Dendritic cell treated with granulocyte-macrophage colony-stimulating factor and Interleukin-4, amounts not matched to agents 40 ng/mL and 50 ng/mL, for 4 days (primary cell): ENCODE measurements at regions not wholly inside any gene's neighbourhood (a gene's known extent, or its start where the extent isn't known, plus 50 kb on each side); places are given as distances from the start of the nearest gene placed in this dataset.
"Not testable (repeated sequence)": the region's sequence is repeated elsewhere in the genome, so short reads cannot be mapped to it uniquely, and the experiment has no call there.

Source experiments
- H3K27ac Mint-ChIP-seq: one replicate; pipeline ENCODE4 v1.8.0; 2022; ENCODE audit warnings: mild to moderate bottlenecking, mixed read lengths
- H3K27me3 Mint-ChIP-seq: one replicate; pipeline ENCODE4 v1.8.0; 2022; ENCODE audit warnings: mild to moderate bottlenecking, mixed read lengths
- H3K36me3 Mint-ChIP-seq: one replicate; pipeline ENCODE4 v1.8.0; 2022; ENCODE audit warnings: low read depth, mixed read lengths
- H3K4me1 Mint-ChIP-seq: one replicate; pipeline ENCODE4 v1.8.0; 2022; ENCODE audit warnings: low read depth, mixed read lengths
- H3K4me3 Mint-ChIP-seq: one replicate; pipeline ENCODE4 v1.8.0; 2022; ENCODE audit warnings: mild to moderate bottlenecking, moderate library complexity, mixed read lengths
- H3K9me3 Mint-ChIP-seq: one replicate; pipeline ENCODE4 v1.8.0; 2022; ENCODE audit warnings: mixed read lengths
- intact Hi-C: fragments of 100-400 bp; cut with micrococcal nuclease; formaldehyde crosslinking; loops from one replicate; pipeline ENCODE4 v1.15.0; 2022

DNA sequence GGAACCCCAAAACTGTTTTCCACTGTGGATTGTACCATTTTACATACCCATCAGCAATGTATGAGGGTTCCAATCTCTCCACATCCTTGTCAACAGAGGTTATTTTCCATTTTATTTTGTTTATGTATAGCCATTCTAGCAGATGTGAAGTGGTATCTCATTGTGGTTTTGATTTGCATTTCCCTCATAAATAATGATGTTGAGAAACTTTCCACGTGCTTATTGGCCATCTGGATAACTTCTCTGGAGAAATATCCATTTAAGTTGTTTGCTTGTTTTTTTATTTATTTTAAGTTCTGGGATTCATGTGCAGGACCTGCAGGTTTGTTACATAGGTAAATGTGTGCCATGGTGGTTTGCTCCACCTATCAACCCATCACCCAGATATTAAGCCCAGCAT lies 280.2 kb upstream of the USP25 start:
- H3K27ac Mint-ChIP-seq: no peak overlapping the region
- intact Hi-C loops: loop anchor here (10.0 kb wide), 1 partner anchor 385 kb away; the partner anchor contains the start of gene NRIP1
- H3K4me3 Mint-ChIP-seq: no peak overlapping the region
- H3K36me3 Mint-ChIP-seq: peaks cover 5% of the 10 kb centered on the region
- no peaks in the 10 kb centered on the region for H3K27me3 Mint-ChIP-seq
- H3K9me3 Mint-ChIP-seq: peaks cover 14% of the 10 kb centered on the region
- H3K4me1 Mint-ChIP-seq: peaks cover 16% of the 10 kb centered on the region

- intact Hi-C loops: no loop called here
- Mint-ChIP-seq H3K27me3 (no peaks in the 10 kb centered on the region), H3K9me3 (peaks cover 13% of the 10 kb centered on the region), H3K4me3 (no peak overlapping the region), H3K27ac (no peak overlapping the region), H3K4me1 (no peaks in the 10 kb centered on the region), H3K36me3 (peaks cover 3% of the 10 kb centered on the region)
These were observed 276.5 kb upstream of the USP25 start for GRCh38 chr21:15453261-15453660.

GRCh38 chr21:15453785-15454184 lies 276.0 kb upstream of the USP25 start:
- H3K4me3 Mint-ChIP-seq, H3K9me3 Mint-ChIP-seq, H3K4me1 Mint-ChIP-seq, H3K27ac Mint-ChIP-seq, H3K36me3 Mint-ChIP-seq, H3K27me3 Mint-ChIP-seq, intact Hi-C loops: not testable (repeated sequence)

- H3K36me3 Mint-ChIP-seq, H3K9me3 Mint-ChIP-seq, H3K4me3 Mint-ChIP-seq, H3K4me1 Mint-ChIP-seq, H3K27me3 Mint-ChIP-seq, intact Hi-C loops, H3K27ac Mint-ChIP-seq: not testable (repeated sequence)
These were observed 274.9 kb upstream of the USP25 start for GRCh38 chr21:15454931-15455330.

DNA sequence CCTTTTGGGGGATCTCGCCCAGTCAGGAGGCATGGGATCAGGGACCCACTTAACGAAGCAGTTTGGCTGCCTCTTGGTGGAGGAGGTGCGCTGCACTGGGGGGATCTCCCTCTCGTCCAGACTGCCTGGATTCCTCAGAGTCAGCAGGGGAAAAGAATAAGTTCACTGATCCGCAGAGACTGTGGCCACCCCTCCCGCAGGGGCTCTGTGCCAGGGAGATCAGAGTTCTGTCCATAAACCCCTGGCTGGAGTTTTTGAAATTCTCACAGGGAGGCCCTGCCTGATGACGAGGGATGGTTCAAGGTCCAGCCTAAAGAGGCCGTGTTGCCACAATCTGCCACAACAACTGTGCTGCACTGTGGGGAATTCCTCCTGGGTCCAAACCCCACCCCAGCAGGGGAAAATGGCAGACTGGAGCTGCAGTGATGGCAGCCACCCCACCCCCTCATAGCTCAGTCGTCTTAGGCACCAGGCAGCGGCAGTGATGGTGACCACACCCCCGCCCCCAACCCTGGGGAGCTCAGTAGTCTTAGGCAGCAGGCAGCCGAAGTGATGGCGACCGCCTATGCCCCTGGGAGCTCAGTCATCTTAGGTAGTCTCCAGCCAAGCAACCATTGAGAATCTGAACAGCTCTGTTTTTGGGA lies 273.8 kb upstream of the USP25 start:
- Mint-ChIP-seq H3K27ac (no peak overlapping the region), H3K27me3 (no peaks in the 10 kb centered on the region), H3K4me1 (no peaks in the 10 kb centered on the region), H3K9me3 (no peaks in the 10 kb centered on the region), H3K4me3 (no peak overlapping the region), H3K36me3 (no peaks in the 10 kb centered on the region)
- intact Hi-C loops: no loop called here

GRCh38 chr21:15457965-15458364 lies 271.8 kb upstream of the USP25 start:
- Mint-ChIP-seq H3K4me3 (no peak overlapping the region), H3K27me3 (no peaks in the 10 kb centered on the region), H3K27ac (no peak overlapping the region), H3K9me3 (no peaks in the 10 kb centered on the region), H3K4me1 (no peaks in the 10 kb centered on the region), H3K36me3 (no peaks in the 10 kb centered on the region)
- intact Hi-C loops: no loop called here

GRCh38 chr21:15462092-15462491 lies 267.7 kb upstream of the USP25 start:
- no peaks in the 10 kb centered on the region for H3K27me3 Mint-ChIP-seq
- H3K27ac Mint-ChIP-seq: no peak overlapping the region
- H3K4me3 Mint-ChIP-seq: no peak overlapping the region
- no peaks in the 10 kb centered on the region for H3K4me1 Mint-ChIP-seq
- intact Hi-C loops: loop anchor here (10.0 kb wide), 1 partner anchor 57 kb away; no protein-coding TSS in a partner anchor
- H3K36me3 Mint-ChIP-seq: no peaks in the 10 kb centered on the region
- no peaks in the 10 kb centered on the region for H3K9me3 Mint-ChIP-seq

- Mint-ChIP-seq H3K4me3 (no peak overlapping the region), H3K27ac (no peak overlapping the region)
- intact Hi-C loops: loop anchor here (10.0 kb wide), 1 partner anchor 62 kb away; no protein-coding TSS in a partner anchor
These were observed 263.5 kb upstream of the USP25 start for GRCh38 chr21:15466329-15466728.

GRCh38 chr21:15468368-15468767 lies 261.4 kb upstream of the USP25 start:
- H3K4me1 Mint-ChIP-seq: no peaks in the 10 kb centered on the region
- intact Hi-C loops: loop anchor here (10.0 kb wide), 1 partner anchor 64 kb away; no protein-coding TSS in a partner anchor
- no peak overlapping the region for H3K4me3 Mint-ChIP-seq

More at GRCh38 chr21:15466329-15466728, 263.5 kb upstream of the USP25 start:
- Mint-ChIP-seq H3K4me1 (no peaks in the 10 kb centered on the region), H3K27me3 (no peaks in the 10 kb centered on the region), H3K36me3 (no peaks in the 10 kb centered on the region), H3K9me3 (no peaks in the 10 kb centered on the region)

DNA sequence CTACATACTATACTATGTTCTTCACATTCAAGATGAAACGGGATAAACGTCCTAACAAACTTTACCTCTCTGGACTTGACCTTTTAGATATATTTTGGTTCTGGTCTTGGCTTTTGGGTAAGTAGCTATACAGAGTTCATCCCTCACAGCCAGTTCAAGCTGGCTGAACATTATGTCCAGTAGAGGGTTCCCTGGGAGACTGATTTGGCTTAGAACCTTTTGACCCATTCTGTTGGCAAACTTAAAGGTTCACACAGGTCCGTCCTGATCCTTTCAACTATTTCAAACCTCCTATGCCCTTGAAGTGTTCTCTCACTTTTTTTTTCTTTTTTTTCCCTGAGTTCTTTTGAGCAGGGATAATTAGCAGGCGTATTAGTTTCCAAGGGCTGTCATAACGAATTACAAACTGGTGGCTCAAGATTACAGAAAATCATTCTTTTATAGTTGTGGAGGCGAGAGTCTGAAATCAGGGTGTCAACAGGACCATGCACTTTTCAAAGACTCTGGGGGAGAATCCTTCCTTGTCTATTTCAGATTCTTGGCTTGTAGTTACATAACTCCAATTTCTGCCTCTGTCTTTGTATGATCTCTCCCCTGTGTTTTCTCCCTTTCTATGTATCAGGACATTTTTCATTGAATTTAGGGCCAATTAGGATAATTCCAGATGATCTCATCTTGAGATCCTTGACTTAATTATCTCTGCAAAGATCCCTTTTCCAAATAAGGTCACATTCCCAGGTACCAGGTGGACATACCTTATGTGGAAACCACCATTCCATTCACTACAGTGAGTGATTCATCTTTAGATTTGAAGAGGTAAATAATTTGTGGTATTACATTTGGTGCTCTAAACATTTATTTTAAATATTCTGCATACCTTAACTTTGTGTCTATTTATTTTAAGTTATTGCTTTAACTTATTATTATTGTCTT lies 257.4 kb upstream of the USP25 start:
- intact Hi-C loops: no loop called here
- peaks cover 2% of the 10 kb centered on the region for H3K27me3 Mint-ChIP-seq
- H3K4me1 Mint-ChIP-seq: no peaks in the 10 kb centered on the region
- H3K27ac Mint-ChIP-seq: no peak overlapping the region
- peaks cover 8% of the 10 kb centered on the region for H3K9me3 Mint-ChIP-seq
- H3K4me3 Mint-ChIP-seq: no peak overlapping the region
- no peaks in the 10 kb centered on the region for H3K36me3 Mint-ChIP-seq

More at GRCh38 chr21:15468368-15468767, 261.4 kb upstream of the USP25 start:
- Mint-ChIP-seq H3K9me3 (no peaks in the 10 kb centered on the region), H3K36me3 (no peaks in the 10 kb centered on the region), H3K27ac (no peak overlapping the region), H3K27me3 (peaks cover 2% of the 10 kb centered on the region)

DNA sequence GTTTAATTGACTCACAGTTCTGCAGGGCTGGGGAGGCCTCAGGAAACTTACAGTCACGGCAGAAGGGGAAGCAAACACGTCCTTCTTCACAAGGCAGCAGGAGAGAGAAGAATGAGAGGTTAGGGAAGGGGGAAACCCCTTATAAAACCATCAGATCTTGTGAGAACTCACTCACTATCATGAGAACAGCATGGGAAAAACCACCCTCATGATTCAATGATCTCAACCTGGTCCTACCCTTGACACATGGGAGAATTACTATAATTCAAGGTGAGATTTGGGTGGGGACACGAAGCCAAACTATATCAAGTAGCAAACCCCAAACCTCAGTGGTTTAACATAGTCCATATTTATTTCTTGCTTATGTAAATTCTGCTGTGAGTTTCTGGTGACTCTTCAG lies 252.0 kb upstream of the USP25 start:
- not testable (repeated sequence) for H3K27me3 Mint-ChIP-seq, H3K4me3 Mint-ChIP-seq, H3K36me3 Mint-ChIP-seq, H3K27ac Mint-ChIP-seq, H3K4me1 Mint-ChIP-seq
- intact Hi-C loops: loop anchor here (5.0 kb wide), 1 partner anchor 35 kb away; no protein-coding TSS in a partner anchor
- peaks cover 15% of the 10 kb centered on the region for H3K9me3 Mint-ChIP-seq

DNA sequence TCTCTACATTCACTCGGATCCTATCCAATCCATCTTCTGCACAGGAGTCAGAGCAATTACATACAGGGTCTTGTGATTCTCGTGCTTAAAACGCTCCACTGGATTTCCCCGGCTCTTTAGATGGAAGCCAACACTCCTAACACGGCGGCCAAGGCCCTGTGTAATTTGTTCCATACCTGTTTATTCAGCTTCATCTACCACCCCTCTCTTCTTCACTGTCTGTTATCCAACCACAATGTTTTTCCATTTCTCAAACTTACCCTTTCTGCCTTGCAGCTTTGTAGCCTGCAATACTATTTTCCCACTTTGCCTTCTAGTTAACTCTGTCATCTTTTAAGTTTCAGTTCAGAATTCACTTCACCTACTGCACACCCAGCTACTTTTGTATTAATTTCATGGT lies 249.6 kb upstream of the USP25 start:
- no peaks in the 10 kb centered on the region for H3K36me3 Mint-ChIP-seq
- H3K27me3 Mint-ChIP-seq: no peaks in the 10 kb centered on the region
- peaks cover 15% of the 10 kb centered on the region for H3K9me3 Mint-ChIP-seq
- intact Hi-C loops: loop anchor here (10.0 kb wide), 3 partner anchors 525 to 1075 kb away; no protein-coding TSS in a partner anchor
- no peaks in the 10 kb centered on the region for H3K4me1 Mint-ChIP-seq
- no peak overlapping the region for H3K4me3 Mint-ChIP-seq
- H3K27ac Mint-ChIP-seq: no peak overlapping the region

- no peaks in the 10 kb centered on the region for H3K27me3 Mint-ChIP-seq
- H3K4me1 Mint-ChIP-seq: no peaks in the 10 kb centered on the region
- H3K27ac Mint-ChIP-seq: no peak overlapping the region
- H3K9me3 Mint-ChIP-seq: no peaks in the 10 kb centered on the region
- intact Hi-C loops: loop anchor here (1.0 to 10.0 kb wide), 5 partner anchors 420 to 1078 kb away; no protein-coding TSS in a partner anchor
- no peak overlapping the region for H3K4me3 Mint-ChIP-seq
- no peaks in the 10 kb centered on the region for H3K36me3 Mint-ChIP-seq
These were observed 246.5 kb upstream of the USP25 start for GRCh38 chr21:15483138-15483780.
